Limb (tissue), 2 donors: ENCODE measurements at regions not wholly inside any gene's neighbourhood (a gene's known extent, or its start where the extent isn't known, plus 50 kb on each side); places are given as distances from the start of the nearest gene placed in this dataset.
"Not testable (repeated sequence)": the region's sequence is repeated elsewhere in the genome, so short reads cannot be mapped to it uniquely, and the experiment has no call there.

Experiments
- DNase-seq, 2 donors: peaks; one replicate each; pipeline ENCODE4 v3.0.0-alpha.2; 2016; ENCODE audit errors: extremely low spot score in 2 of 2

DNA sequence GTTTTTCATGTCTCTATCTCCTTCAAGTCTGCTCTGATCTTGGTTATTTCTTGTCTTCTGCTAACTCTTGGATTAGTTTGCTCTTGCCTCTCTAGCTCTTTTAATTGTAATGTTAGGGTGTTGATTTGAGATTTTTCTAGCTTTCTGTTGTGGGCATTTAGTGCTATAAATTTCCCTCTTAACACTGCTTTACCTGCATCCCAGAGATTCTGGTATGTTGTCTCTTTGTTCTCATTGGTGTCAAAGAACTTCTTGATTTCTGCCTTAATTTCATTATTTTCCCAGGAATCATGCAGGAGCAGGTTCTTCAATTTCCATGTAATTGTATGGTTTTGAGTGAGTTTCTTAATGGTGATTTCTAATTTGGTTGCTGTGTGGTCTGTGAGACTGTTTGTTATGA is 128.5 kb upstream of the ZNF267 start:
- DNase-seq = not testable (repeated sequence)

DNA sequence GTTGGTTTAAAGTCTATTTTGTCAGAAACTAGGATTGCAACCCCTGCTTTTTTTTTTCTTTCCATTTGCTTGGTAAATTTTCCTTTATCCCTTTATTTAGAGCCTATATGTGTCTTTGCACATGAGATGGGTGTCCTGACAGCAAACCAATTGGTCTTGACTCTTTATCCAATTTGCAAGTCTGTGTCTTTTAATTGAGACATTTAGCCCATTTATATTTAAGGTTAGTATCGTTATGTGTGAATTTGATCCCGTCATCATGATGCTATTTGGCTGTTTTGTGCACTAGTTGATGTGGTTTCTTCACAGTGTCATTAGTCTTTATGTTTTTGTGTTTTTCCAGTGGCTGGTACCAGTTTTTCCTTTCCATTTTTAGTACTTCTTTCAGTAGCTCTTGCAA is 127.7 kb upstream of the ZNF267 start:
- DNase-seq = no peak

DNA sequence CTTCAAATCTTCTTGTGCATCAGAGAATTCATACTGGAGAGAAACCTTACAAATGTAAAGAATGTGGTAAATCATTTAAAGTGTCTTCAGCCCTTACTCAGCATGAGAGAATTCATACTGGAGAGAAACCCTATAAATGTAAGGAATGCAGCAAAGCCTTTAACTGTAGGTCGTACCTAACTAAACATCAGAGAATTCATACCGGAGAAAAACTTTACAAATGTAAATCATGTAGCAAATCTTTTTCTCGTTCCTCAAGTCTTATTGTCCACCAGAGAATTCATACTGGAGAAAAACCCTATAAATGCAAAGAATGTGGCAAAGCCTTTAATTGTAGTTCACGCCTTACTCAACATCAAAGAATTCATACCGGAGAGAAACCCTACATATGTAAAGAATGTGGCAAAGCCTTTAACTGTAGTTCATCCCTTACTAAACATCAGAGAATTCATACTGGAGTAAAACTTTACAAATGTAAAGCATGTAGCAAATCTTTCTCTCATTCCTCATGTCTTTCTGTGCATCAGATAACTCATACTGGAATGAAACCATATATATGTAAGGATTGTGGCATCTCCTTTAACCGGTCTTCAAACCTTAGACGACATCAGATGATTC is 118.5 kb upstream of the ZNF267 start:
- DNase-seq = no peak

DNA sequence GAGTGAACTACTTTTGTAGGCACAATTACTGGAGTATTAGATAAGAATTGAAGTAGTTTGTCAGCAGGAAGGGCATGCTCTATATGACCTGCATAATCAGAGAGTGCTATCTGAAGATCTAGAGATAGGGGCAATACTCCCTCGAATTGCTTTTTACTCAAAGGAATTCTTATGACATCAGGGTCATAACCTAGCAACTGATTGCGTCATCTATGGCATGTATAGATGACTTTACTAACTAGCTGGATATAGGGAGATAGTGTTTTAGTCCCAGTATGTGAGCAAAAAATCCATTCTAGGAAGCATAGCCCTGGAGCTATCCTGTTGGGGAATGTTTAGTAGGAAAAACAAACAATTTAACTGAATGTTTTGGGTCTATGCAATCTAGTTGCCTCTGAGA is 109.5 kb upstream of the ZNF267 start:
- no peak for DNase-seq

DNA sequence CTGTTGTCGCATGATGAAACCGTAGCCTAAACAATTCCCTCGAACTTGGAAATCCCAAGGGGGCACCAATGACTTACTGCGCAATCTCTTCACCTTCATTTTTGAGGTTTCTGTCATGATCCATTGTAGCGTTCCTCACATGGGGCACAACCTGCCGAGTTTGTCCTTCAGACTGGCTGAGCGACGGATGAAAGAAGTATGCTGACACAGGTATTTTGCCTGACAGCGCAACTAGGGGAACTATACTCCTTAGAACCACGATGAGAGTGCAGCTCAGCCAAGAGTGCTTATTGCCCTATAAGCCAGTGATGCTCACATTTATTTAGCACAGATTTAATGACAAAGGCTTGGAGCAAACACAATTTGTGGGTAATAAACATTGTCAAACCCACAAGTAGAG is 106.3 kb upstream of the ZNF267 start:
- DNase-seq = no peak

DNA sequence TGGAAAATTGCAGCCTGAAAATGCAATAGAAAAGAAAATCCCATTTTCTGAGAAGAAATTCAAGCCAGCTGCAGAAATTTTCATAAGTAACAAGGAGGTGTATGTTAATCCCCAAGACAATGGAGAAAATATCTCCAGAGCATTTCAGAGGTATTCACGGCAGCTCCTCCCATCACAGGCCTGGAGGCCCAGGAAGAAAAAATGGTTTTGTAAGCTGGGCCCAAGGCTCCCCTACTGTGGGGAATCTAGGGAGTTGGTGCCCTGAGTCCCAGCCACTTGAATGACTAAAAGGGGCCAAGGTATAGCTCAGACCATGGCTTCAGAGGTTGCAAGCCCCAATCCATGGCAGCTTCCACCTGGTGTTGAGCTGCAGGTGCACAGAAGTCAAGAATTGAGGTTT is 93.3 kb upstream of the ZNF267 start:
- DNase-seq = no peak

DNA sequence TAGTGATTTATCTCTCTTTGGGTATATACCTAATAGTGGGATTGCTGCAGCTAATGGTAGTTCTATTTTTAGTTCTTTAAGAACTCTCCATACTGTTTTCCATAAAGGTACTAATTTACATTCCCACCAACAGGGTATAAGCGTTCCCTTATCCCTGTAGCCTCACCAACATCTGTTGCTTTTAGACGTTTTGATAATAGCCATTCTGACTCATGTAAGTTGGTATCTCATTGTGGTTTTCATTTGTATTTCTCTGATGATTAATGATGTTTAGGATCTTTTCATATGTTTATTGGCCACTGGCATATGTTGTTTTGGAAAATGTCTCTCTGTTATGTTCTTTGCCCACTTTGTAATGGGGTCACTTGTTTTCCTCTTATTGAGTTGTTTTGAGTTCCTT is 88.5 kb upstream of the ZNF267 start:
- no peak for DNase-seq

DNA sequence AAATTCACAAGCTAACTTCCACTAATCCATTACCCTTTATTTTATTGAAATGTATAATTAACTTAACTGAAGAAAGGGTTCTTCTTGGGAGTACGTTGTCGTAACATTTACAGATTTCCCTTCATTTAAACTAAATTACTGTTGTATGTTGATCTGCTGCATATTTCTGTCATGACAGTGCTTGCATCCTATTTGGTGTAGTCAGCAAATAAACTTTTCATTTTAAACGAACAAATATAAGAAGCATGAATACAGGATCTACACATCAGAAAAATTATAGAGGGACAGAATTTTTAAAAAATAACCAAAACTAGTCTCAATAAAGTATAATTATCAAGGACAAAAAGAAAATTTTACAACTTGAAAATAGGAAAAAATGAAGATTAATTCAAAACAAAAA is 66.5 kb upstream of the ZNF267 start:
- no peak for DNase-seq

DNA sequence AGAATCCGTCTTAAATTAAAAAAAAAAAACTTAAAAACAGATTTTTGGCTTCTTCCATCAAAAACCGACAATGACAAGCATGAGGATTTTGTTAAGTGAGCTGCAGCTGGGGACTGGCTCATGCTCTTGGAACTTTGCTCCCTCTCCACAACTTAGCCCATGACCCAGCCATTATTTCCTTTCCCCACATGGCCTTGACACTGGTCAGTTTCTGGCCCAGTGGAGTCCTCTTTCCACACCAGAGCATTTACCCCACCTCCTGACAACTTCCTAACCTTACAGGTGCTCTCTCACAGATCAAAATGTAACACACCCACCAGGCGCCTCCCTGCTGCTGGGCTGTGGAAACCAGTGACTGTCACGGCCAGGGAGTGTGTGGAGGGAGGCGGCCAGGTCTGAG is 62.7 kb upstream of the ZNF267 start:
- DNase-seq = no peak

DNA sequence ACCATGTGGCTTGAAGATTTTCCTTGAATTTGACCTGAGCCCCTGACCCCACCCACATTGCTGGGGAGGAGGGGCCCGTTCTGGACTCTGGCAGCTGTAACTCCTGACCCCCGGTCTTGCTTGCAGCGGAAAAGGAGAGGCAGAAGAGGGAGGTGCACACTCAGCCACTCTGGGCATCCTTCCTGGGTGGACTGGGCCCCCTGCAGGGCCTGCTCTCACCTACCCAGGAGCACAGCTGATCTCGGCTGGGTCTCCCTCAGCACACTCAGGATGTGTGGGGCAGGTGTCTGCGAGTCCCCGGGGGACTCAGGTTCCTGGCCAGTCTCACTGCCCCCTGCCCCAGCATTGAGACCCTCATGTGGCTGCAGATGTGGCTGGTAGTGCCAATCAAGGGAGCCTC is 57.5 kb upstream of the ZNF267 start:
- not testable (repeated sequence) for DNase-seq

DNA sequence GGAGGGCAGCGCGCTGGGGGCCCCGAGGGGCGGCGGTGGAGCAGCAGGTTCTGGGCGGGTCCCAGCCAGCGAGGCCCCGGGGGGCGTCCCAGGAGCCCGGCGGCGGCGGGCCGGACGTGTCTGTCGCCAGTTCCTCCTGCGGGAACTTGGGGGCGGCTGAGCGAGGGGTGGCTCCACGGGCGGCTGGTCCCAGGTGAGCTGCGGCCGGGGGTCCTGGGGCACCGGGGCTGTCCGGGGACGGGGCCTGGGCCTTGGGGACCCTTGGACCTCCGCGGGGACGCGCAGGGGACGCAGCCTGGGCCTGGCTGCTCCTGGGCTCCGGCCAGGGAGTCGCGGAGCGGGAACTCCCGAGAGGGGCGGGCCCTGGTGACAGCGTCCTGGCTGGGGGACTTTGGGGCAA is 54.2 kb upstream of the ZNF267 start:
- no peak for DNase-seq

DNA sequence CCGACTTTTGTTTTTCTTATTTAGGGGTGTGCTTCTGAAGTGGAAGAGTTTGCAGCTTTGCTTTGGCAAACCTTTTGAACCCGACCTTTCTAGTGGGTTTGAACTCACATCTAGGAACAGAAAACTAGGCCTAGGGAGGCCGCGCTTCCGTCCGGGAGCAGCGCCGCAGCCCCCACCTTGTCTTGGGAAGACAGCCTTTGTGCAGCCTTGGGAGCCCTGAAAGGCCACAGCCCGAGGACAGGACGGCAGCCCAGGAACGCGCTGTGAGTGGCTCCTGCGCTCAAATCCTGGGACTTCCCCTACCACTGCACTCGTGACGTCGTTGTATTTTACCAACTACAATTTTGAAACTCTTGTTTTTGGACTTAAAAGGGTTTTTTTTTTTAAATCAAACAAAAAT is 53.7 kb upstream of the ZNF267 start:
- DNase-seq = no peak
